ENCODE measurements at regions not wholly inside any gene's neighbourhood (a gene's known extent, or its start where the extent isn't known, plus 50 kb on each side); places are given as distances from the start of the nearest gene placed in this dataset.

GRCh38 chr10:32155075-32155516 is 98.9 kb upstream of the KIF5B start:
- Histone ChIP-seq H3K4me3 (no peak overlapping the region), H3K27ac (no peak overlapping the region), H3K36me3 (no peaks in the 10 kb centered on the region), H3K4me1 (peaks cover 0 to 12% (median 7%) of the 10 kb centered on the region in 9 donors), H3K9me3 (peaks cover 0 to 31% (median 16%) of the 10 kb centered on the region in 11 donors), H3K27me3 (no peaks in the 10 kb centered on the region)
- intact Hi-C loops (cut with DNase I), result no loop called here
- ATAC-seq, result no peak
- DNase-seq, result no peak
- TF ChIP-seq CTCF (IDR thresholded peaks at IDR 0.05), result no peak
- 40 to 46% methylated on average over 2 of the region's 2 CpGs for WGBS, 2 donors

GRCh38 chr10:32153931-32154330 is 97.7 kb upstream of the KIF5B start:
- Histone ChIP-seq H3K27ac (no peak overlapping the region), H3K36me3 (no peaks in the 10 kb centered on the region), H3K9me3 (peaks cover 0 to 31% (median 16%) of the 10 kb centered on the region in 11 donors), H3K27me3 (no peaks in the 10 kb centered on the region), H3K4me3 (no peak overlapping the region), H3K4me1 (peaks cover 0 to 19% (median 13%) of the 10 kb centered on the region in 9 donors)
- no peak for ATAC-seq
- WGBS, 2 donors, result 96 to 97% methylated on average over 1 of the region's 1 CpG
- TF ChIP-seq CTCF (IDR thresholded peaks at IDR 0.05), result no peak
- DNase-seq, result no peak
- intact Hi-C loops (cut with DNase I), result no loop called here

- intact Hi-C loops (cut with DNase I), result no loop called here
- no peak overlapping the region for H3K4me3 ChIP-seq
- H3K36me3 ChIP-seq, result no peaks in the 10 kb centered on the region
- H3K27ac ChIP-seq, result no peak overlapping the region
- no peaks in the 10 kb centered on the region for H3K27me3 ChIP-seq
- peaks cover 0 to 31% (median 16%) of the 10 kb centered on the region in 11 donors for H3K9me3 ChIP-seq
- TF ChIP-seq CTCF (IDR thresholded peaks at IDR 0.05), result no peak
- WGBS, 2 donors, result 82 to 85% methylated on average over 4 of the region's 4 CpGs
- peaks cover 0 to 19% (median 13%) of the 10 kb centered on the region in 9 donors for H3K4me1 ChIP-seq
- DNase-seq (no peak), ATAC-seq (no peak)
Measured at GRCh38 chr10:32153252-32153651, 97.0 kb upstream of the KIF5B start.

GRCh38 chr10:32151871-32152270 is 95.6 kb upstream of the KIF5B start:
- Histone ChIP-seq H3K4me3 (no peak overlapping the region), H3K27ac (no peak overlapping the region), H3K4me1 (peaks cover 0 to 19% (median 13%) of the 10 kb centered on the region in 9 donors), H3K36me3 (no peaks in the 10 kb centered on the region), H3K27me3 (no peaks in the 10 kb centered on the region), H3K9me3 (peaks cover 0 to 31% (median 16%) of the 10 kb centered on the region in 11 donors)
- WGBS, 2 donors, result 87 to 95% methylated on average over 2 of the region's 2 CpGs
- TF ChIP-seq CTCF (IDR thresholded peaks at IDR 0.05), result no peak
- intact Hi-C loops (cut with DNase I), result no loop called here
- DNase-seq (no peak), ATAC-seq (no peak)

All from heart right ventricle (tissue), 16 donors.